ENCODE measurements at regions not wholly inside any gene's neighbourhood (a gene's known extent, or its start where the extent isn't known, plus 50 kb on each side); places are given as distances from the start of the nearest gene placed in this dataset.

GRCh38 chr3:67808906-67809305 is 154.5 kb upstream of the SUCLG2 start:
- no peak overlapping the region for H3K4me3 ChIP-seq (replicated peaks; ENCODE audit: low read depth, low read length)
- DNase-seq (ENCODE audit: extremely low read depth, low read depth): no peak
- TF ChIP-seq CTCF (IDR thresholded peaks at IDR 0.05; ENCODE audit: low read depth, low read length, missing control alignments): no peak

- no peak for DNase-seq (ENCODE audit: extremely low read depth, low read depth)
- H3K4me3 ChIP-seq (replicated peaks; ENCODE audit: low read depth, low read length): no peak overlapping the region
- TF ChIP-seq CTCF (IDR thresholded peaks at IDR 0.05; ENCODE audit: low read depth, low read length, missing control alignments): no peak
Measured at GRCh38 chr3:67804578-67804977, 150.2 kb upstream of the SUCLG2 start.

GRCh38 chr3:67804089-67804488 is 149.7 kb upstream of the SUCLG2 start:
- no peak for DNase-seq (ENCODE audit: extremely low read depth, low read depth)
- no peak for TF ChIP-seq CTCF (IDR thresholded peaks at IDR 0.05; ENCODE audit: low read depth, low read length, missing control alignments)
- H3K4me3 ChIP-seq (replicated peaks; ENCODE audit: low read depth, low read length): no peak overlapping the region

GRCh38 chr3:67798412-67798811 is 144.0 kb upstream of the SUCLG2 start:
- no peak for TF ChIP-seq CTCF (IDR thresholded peaks at IDR 0.05; ENCODE audit: low read depth, low read length, missing control alignments)
- no peak overlapping the region for H3K4me3 ChIP-seq (replicated peaks; ENCODE audit: low read depth, low read length)
- DNase-seq (ENCODE audit: extremely low read depth, low read depth): no peak

GRCh38 chr3:67791620-67792019 is 137.2 kb upstream of the SUCLG2 start:
- DNase-seq (ENCODE audit: extremely low read depth, low read depth): no peak
- no peak overlapping the region for H3K4me3 ChIP-seq (replicated peaks; ENCODE audit: low read depth, low read length)
- no peak for TF ChIP-seq CTCF (IDR thresholded peaks at IDR 0.05; ENCODE audit: low read depth, low read length, missing control alignments)

- TF ChIP-seq CTCF (IDR thresholded peaks at IDR 0.05; ENCODE audit: low read depth, low read length, missing control alignments): peak; percentile 63
- DNase-seq (ENCODE audit: extremely low read depth, low read depth): no peak
- H3K4me3 ChIP-seq (replicated peaks; ENCODE audit: low read depth, low read length): no peak overlapping the region
Measured at GRCh38 chr3:67790043-67790442, 135.6 kb upstream of the SUCLG2 start.

- TF ChIP-seq CTCF (IDR thresholded peaks at IDR 0.05; ENCODE audit: low read depth, low read length, missing control alignments): no peak
- no peak for DNase-seq (ENCODE audit: extremely low read depth, low read depth)
- H3K4me3 ChIP-seq (replicated peaks; ENCODE audit: low read depth, low read length): no peak overlapping the region
Measured at GRCh38 chr3:67788396-67788795, 134.0 kb upstream of the SUCLG2 start.

Measured in HFF-Myc (cell line).